H1 (cell line): ENCODE measurements at regions not wholly inside any gene's neighbourhood (a gene's known extent, or its start where the extent isn't known, plus 50 kb on each side); places are given as distances from the start of the nearest gene placed in this dataset.

Experiments
- BRCA1 ChIP-seq: IDR thresholded peaks from 2 replicates; pipeline ENCODE4 v1.6.1; 2012; ENCODE audit warnings: low read depth, low read length, improper control_type of control experiment
- CHD7 ChIP-seq: fragments of 300-600 bp; sonication (generic); IDR thresholded peaks from 2 replicates; pipeline ENCODE4 v1.7.1; 2012; ENCODE audit warnings: low read length, moderate library complexity, mild to moderate bottlenecking, inconsistent platforms; ENCODE audit not compliant: insufficient replicate concordance
- CREB1 ChIP-seq: IDR thresholded peaks from 2 replicates; pipeline ENCODE4 v1.6.1; 2012; ENCODE audit warnings: inconsistent platforms
- NRF1 ChIP-seq: IDR thresholded peaks from 2 replicates; pipeline ENCODE4 v1.6.1; 2011; ENCODE audit warnings: mild to moderate bottlenecking, low read depth, low read length, improper control_type of control experiment
- POU5F1 ChIP-seq: IDR thresholded peaks from 2 replicates; pipeline ENCODE4 v1.6.1; 2011; ENCODE audit warnings: low read depth, mild to moderate bottlenecking, low read length, moderate library complexity
- RXRA ChIP-seq: IDR thresholded peaks from 2 replicates; pipeline ENCODE4 v1.6.1; 2011; ENCODE audit warnings: low read depth, mild to moderate bottlenecking, low read length, moderate library complexity; ENCODE audit not compliant: insufficient read depth
- TEAD4 ChIP-seq: IDR thresholded peaks from 2 replicates; pipeline ENCODE4 v1.6.1; 2012; ENCODE audit warnings: low read depth, low read length, inconsistent platforms, mixed read lengths

GRCh38 chr13:99093997-99094396 lies 106.7 kb upstream of the UBAC2 start (continued):
- TF ChIP-seq CHD7, result no peak
- TF ChIP-seq CREB1, result no peak
- TF ChIP-seq BRCA1, result no peak
- no peak for TF ChIP-seq NRF1
- no peak for TF ChIP-seq RXRA
- no peak for TF ChIP-seq POU5F1
- no peak for TF ChIP-seq TEAD4
